BJ (cell line): ENCODE measurements at regions not wholly inside any gene's neighbourhood (a gene's known extent, or its start where the extent isn't known, plus 50 kb on each side); places are given as distances from the start of the nearest gene placed in this dataset.

ENCODE experiments used
- CTCF ChIA-PET: fragments of 350-600 bp; formaldehyde crosslinking; extraction: SDS; loops from one replicate; lab custom pipeline; 2021; ENCODE audit warnings: antibody characterized with exemption, inconsistent platforms; lab: Yijun Ruan, JAX
- POLR2A ChIA-PET: fragments of 300-600 bp; sonication (Branson Sonifier 250); formaldehyde crosslinking; extraction: SDS; loops from one replicate; lab custom pipeline; 2021; ENCODE audit warnings: antibody characterized with exemption; lab: Charles Lee
- DNase-seq: peaks from one replicate; pipeline ENCODE4 v3.0.0-alpha.2; 2011; ENCODE audit warnings: low read depth
- H3K27me3 ChIP-seq: 2 replicates; pipeline ENCODE4 v1.6.0; 2011; ENCODE audit warnings: low read length; ENCODE audit not compliant: control insufficient read depth, insufficient read depth
- H3K36me3 ChIP-seq: 2 replicates; pipeline ENCODE4 v1.5.1; 2011; ENCODE audit warnings: low read length; ENCODE audit not compliant: control insufficient read depth, insufficient read depth
- H3K4me3 ChIP-seq: 2 replicates; pipeline ENCODE4 v1.5.1; 2011; ENCODE audit warnings: low read depth, mild to moderate bottlenecking, control low read depth, low read length
- TF ChIP-seq, protein P1 (sequence below): IDR thresholded peaks from 2 replicates; pipeline ENCODE4 v1.5.1; 2011; ENCODE audit warnings: low read depth, mild to moderate bottlenecking, control low read depth, inconsistent platforms, low read length, moderate library complexity; ENCODE audit not compliant: insufficient read depth

DNA sequence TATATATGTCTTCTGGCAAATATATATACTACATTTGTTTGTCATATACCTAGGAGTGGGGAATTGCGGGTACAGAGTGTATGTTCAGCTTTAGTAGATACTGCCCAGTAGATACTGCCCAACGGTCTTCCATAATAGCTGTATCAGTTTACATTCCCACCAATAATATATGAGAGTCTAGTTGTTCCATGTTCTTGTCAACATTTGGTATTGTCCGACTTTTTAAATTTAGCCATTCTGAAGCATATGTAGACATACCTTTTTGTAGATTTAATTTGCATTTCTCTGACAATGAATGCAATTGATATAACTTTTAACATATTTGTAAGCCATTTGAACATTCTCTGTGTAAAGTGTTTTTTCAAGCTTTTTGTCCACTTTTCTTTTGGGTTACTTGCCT, 99.0 kb upstream of the HIVEP3 start:
- Histone ChIP-seq H3K36me3 (no peaks in the 10 kb centered on the region), H3K4me3 (no peak overlapping the region), H3K27me3 (no peaks in the 10 kb centered on the region)
- TF ChIP-seq, protein P1, sequence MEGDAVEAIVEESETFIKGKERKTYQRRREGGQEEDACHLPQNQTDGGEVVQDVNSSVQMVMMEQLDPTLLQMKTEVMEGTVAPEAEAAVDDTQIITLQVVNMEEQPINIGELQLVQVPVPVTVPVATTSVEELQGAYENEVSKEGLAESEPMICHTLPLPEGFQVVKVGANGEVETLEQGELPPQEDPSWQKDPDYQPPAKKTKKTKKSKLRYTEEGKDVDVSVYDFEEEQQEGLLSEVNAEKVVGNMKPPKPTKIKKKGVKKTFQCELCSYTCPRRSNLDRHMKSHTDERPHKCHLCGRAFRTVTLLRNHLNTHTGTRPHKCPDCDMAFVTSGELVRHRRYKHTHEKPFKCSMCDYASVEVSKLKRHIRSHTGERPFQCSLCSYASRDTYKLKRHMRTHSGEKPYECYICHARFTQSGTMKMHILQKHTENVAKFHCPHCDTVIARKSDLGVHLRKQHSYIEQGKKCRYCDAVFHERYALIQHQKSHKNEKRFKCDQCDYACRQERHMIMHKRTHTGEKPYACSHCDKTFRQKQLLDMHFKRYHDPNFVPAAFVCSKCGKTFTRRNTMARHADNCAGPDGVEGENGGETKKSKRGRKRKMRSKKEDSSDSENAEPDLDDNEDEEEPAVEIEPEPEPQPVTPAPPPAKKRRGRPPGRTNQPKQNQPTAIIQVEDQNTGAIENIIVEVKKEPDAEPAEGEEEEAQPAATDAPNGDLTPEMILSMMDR = no peak
- CTCF ChIA-PET = interaction anchor here (0.7 kb wide), 1 partner anchor 114 kb away, joined by 3 read pairs; no protein-coding TSS in a partner anchor
- no peak for DNase-seq
- POLR2A ChIA-PET = no interaction called here

DNA sequence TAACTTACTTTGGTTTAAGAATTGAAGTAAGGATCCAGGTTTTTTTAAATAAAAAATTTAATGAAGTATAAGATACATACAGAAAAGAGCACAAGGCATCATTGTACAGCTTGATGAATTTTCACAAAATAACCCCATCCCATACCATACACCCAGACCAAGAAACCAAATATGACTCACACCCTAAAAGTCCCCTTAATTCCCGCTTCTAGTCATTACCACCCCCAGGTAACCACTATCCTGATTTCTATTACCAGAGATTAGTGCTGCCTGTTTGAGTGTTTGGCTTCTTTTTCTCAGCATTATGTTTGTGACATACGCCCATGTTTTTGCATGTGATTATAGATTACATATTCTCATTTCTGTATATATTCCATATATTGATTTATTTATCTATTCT, 98.5 kb upstream of the HIVEP3 start:
- H3K27me3 ChIP-seq = no peaks in the 10 kb centered on the region
- no peaks in the 10 kb centered on the region for H3K36me3 ChIP-seq
- H3K4me3 ChIP-seq = no peak overlapping the region
- CTCF ChIA-PET = interaction anchor here (0.7 kb wide), 1 partner anchor 113 kb away, joined by 3 read pairs; no protein-coding TSS in a partner anchor
- no peak for DNase-seq
- POLR2A ChIA-PET = no interaction called here
- TF ChIP-seq, protein P1 = no peak

DNA sequence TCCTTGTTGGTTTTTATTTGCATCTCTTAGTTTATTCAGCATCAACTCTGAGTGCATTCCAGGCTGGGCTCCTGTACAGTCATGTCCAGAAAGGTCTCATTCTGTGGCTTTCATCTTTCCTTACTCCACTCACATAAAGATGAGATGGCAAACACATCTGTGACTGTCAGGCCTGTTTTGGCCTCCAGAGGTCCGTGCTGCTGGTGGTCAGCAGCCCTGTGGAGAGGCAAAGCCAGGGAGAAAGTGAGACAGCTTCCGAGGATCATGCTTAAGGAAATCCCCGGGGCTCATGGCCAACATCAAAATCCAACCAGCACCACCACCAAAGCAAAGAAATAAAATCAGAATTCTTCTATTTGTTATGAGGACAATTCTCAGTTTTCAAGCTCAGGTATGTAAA, 96.1 kb upstream of the HIVEP3 start:
- CTCF ChIA-PET = no interaction called here
- H3K27me3 ChIP-seq = no peaks in the 10 kb centered on the region

DNA sequence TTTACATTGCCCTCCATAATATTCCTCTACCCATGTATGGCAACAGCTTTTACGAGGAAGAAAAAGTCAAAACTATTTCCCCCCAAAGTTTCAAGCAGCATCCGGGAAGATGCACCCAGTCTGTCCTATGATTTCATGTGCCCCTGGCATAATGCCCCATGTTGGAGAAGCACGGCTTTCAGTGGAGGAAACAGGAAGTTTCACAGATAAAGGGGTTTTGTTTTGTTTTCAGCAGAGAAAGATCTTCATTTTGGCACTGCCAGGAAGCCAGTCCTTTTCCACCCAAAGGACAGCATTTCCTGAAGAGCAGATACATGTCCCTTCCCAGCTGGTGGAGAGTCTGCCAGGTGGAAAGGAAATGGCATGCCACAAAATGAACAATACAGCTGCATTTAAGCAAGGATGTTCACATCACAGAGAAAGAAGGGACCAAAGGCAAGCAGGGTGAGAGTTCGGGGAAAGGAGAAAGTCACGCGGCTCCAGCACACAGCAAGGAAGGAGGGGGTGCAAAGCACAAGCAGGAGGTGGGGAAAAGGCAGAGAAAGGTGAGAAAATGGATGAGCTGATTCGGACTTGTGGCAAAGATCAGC, 95.3 kb upstream of the HIVEP3 start:
- no peak for DNase-seq
- no peaks in the 10 kb centered on the region for H3K36me3 ChIP-seq
- TF ChIP-seq, protein P1 = no peak
- no peaks in the 10 kb centered on the region for H3K27me3 ChIP-seq
- ChIA-PET CTCF (interaction anchor here (1.0 kb wide), 1 partner anchor 10 kb away, joined by 3 read pairs; no protein-coding TSS in a partner anchor), POLR2A (no interaction called here)
- no peak overlapping the region for H3K4me3 ChIP-seq

More for the DNA sequence above, 96.1 kb upstream of the HIVEP3 start:
- TF ChIP-seq, protein P1 = no peak
- no peak for DNase-seq
- H3K4me3 ChIP-seq = no peak overlapping the region
- POLR2A ChIA-PET = interaction anchor here (0.6 kb wide), 1 partner anchor 461 kb away, joined by 3 read pairs; no protein-coding TSS in a partner anchor
- H3K36me3 ChIP-seq = no peaks in the 10 kb centered on the region

DNA sequence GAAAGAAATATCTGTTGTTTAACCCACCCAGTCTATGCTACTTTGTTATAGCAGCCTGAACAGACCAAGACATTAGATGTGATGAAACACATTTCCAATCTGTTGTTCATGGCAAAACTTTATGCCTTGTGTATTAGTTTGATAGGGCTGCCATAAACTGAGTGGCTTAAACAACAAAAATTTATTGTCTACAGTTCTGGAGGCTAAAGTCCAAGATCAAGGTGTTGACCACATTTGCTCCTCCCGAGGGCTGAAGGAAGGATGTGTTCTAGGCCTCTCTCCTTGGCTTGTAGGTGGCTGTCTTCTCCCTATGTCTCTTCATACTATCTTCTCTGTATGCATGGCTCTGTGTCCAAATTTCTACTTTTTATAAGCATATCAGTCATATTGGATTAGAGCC, 94.1 kb upstream of the HIVEP3 start:
- CTCF ChIA-PET = no interaction called here
- TF ChIP-seq, protein P1 = no peak
- POLR2A ChIA-PET = no interaction called here
- Histone ChIP-seq H3K36me3 (no peaks in the 10 kb centered on the region), H3K4me3 (no peak overlapping the region), H3K27me3 (no peaks in the 10 kb centered on the region)
- DNase-seq = no peak
